ENCODE measurements at regions not wholly inside any gene's neighbourhood (a gene's known extent, or its start where the extent isn't known, plus 50 kb on each side); places are given as distances from the start of the nearest gene placed in this dataset.

DNA sequence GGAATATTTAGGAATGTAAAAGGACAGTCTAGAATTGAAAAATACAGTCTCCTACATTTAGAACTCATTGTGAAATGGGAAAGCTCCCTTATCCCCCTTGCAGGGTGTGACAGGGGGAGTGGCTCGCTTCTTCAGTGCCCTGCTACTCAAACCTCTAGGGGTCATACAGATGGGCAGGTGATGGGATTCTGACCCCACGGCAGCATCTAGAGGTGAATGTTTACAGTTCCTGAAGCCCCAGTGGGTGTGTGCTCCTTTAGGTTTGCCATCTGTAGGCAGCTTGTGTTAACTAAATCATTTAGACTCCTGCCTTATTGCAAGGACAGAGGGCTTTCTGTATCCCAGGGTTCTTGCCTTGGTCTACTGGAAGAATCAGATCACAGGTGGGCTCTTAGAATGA, 271.0 kb upstream of the MPDZ start:
- TF ChIP-seq, protein P1, sequence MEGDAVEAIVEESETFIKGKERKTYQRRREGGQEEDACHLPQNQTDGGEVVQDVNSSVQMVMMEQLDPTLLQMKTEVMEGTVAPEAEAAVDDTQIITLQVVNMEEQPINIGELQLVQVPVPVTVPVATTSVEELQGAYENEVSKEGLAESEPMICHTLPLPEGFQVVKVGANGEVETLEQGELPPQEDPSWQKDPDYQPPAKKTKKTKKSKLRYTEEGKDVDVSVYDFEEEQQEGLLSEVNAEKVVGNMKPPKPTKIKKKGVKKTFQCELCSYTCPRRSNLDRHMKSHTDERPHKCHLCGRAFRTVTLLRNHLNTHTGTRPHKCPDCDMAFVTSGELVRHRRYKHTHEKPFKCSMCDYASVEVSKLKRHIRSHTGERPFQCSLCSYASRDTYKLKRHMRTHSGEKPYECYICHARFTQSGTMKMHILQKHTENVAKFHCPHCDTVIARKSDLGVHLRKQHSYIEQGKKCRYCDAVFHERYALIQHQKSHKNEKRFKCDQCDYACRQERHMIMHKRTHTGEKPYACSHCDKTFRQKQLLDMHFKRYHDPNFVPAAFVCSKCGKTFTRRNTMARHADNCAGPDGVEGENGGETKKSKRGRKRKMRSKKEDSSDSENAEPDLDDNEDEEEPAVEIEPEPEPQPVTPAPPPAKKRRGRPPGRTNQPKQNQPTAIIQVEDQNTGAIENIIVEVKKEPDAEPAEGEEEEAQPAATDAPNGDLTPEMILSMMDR (IDR thresholded peaks at IDR 0.05): no peak
- no peak for TF ChIP-seq BHLHE40 (IDR thresholded peaks at IDR 0.05; ENCODE audit: low read depth, low read length)
- no peak for TF ChIP-seq SMC3 (IDR thresholded peaks at IDR 0.05)
- TF ChIP-seq KDM1A (IDR thresholded peaks at IDR 0.05; ENCODE audit: low read depth): no peak
- no peak for TF ChIP-seq HOXB5 (CRISPR knock-in tag; IDR thresholded peaks at IDR 0.05)
- no peak for TF ChIP-seq EP300 (IDR thresholded peaks at IDR 0.05)
- no peak for TF ChIP-seq CHD4 (IDR thresholded peaks at IDR 0.05; ENCODE audit: borderline replicate concordance)
- TF ChIP-seq, protein P2, sequence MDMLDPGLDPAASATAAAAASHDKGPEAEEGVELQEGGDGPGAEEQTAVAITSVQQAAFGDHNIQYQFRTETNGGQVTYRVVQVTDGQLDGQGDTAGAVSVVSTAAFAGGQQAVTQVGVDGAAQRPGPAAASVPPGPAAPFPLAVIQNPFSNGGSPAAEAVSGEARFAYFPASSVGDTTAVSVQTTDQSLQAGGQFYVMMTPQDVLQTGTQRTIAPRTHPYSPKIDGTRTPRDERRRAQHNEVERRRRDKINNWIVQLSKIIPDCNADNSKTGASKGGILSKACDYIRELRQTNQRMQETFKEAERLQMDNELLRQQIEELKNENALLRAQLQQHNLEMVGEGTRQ (IDR thresholded peaks at IDR 0.05): no peak
- TF ChIP-seq JUN (IDR thresholded peaks at IDR 0.05): no peak
- no peak for TF ChIP-seq FOSL2 (IDR thresholded peaks at IDR 0.05)
- TF ChIP-seq FOSL2 (CRISPR knock-in tag; IDR thresholded peaks at IDR 0.05): no peak
- no peak for TF ChIP-seq CBX2 (IDR thresholded peaks at IDR 0.05; ENCODE audit: borderline replicate concordance, low read depth)
- TF ChIP-seq, protein P3, sequence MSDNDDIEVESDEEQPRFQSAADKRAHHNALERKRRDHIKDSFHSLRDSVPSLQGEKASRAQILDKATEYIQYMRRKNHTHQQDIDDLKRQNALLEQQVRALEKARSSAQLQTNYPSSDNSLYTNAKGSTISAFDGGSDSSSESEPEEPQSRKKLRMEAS (IDR thresholded peaks at IDR 0.05): no peak
- TF ChIP-seq ZSCAN20 (CRISPR knock-in tag; IDR thresholded peaks at IDR 0.05): no peak
- TF ChIP-seq, protein P4, sequence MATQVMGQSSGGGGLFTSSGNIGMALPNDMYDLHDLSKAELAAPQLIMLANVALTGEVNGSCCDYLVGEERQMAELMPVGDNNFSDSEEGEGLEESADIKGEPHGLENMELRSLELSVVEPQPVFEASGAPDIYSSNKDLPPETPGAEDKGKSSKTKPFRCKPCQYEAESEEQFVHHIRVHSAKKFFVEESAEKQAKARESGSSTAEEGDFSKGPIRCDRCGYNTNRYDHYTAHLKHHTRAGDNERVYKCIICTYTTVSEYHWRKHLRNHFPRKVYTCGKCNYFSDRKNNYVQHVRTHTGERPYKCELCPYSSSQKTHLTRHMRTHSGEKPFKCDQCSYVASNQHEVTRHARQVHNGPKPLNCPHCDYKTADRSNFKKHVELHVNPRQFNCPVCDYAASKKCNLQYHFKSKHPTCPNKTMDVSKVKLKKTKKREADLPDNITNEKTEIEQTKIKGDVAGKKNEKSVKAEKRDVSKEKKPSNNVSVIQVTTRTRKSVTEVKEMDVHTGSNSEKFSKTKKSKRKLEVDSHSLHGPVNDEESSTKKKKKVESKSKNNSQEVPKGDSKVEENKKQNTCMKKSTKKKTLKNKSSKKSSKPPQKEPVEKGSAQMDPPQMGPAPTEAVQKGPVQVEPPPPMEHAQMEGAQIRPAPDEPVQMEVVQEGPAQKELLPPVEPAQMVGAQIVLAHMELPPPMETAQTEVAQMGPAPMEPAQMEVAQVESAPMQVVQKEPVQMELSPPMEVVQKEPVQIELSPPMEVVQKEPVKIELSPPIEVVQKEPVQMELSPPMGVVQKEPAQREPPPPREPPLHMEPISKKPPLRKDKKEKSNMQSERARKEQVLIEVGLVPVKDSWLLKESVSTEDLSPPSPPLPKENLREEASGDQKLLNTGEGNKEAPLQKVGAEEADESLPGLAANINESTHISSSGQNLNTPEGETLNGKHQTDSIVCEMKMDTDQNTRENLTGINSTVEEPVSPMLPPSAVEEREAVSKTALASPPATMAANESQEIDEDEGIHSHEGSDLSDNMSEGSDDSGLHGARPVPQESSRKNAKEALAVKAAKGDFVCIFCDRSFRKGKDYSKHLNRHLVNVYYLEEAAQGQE (IDR thresholded peaks at IDR 0.05): no peak

Data from A549 (cell line).